SW 1271 (cell line): ENCODE measurements at regions not wholly inside any gene's neighbourhood (a gene's known extent, or its start where the extent isn't known, plus 50 kb on each side); places are given as distances from the start of the nearest gene placed in this dataset.
"Not testable (repeated sequence)": the region's sequence is repeated elsewhere in the genome, so short reads cannot be mapped to it uniquely, and the experiment has no call there.

Experiments
- DNase-seq, 2 experiments: peaks; one replicate each; lab custom pipeline; 2025; lab: John Stamatoyannopoulos, UW

- DNase-seq, result no peak
These were observed 343.4 kb downstream of the GPD2 start for GRCh38 chr2:156779416-156780120.

GRCh38 chr2:156781677-156782076 lies 345.5 kb downstream of the GPD2 start:
- not testable (repeated sequence) for DNase-seq

- DNase-seq, result no peak
These were observed 348.0 kb downstream of the GPD2 start for GRCh38 chr2:156784020-156784701.

- DNase-seq, result no peak
These were observed 351.3 kb downstream of the GPD2 start for GRCh38 chr2:156787517-156787916.

GRCh38 chr2:156790343-156791037 lies 354.3 kb downstream of the GPD2 start:
- DNase-seq, result no peak

GRCh38 chr2:156792242-156792840 lies 356.2 kb downstream of the GPD2 start:
- no peak for DNase-seq

- no peak for DNase-seq
These were observed 361.7 kb downstream of the GPD2 start for GRCh38 chr2:156797832-156798231.

- DNase-seq, result no peak
These were observed 364.0 kb downstream of the GPD2 start for GRCh38 chr2:156800065-156800653.

GRCh38 chr2:156800781-156801361 lies 364.7 kb downstream of the GPD2 start:
- DNase-seq, result no peak

- DNase-seq, result no peak
These were observed 367.1 kb downstream of the GPD2 start for GRCh38 chr2:156803243-156803642.

- DNase-seq, result no peak
These were observed 367.8 kb downstream of the GPD2 start for GRCh38 chr2:156803967-156804366.

GRCh38 chr2:156810094-156810493 lies 373.9 kb downstream of the GPD2 start:
- no peak for DNase-seq

GRCh38 chr2:156812496-156812895 lies 376.3 kb downstream of the GPD2 start:
- no peak for DNase-seq

- DNase-seq, result no peak
These were observed 381.3 kb downstream of the GPD2 start for GRCh38 chr2:156817430-156817829.

GRCh38 chr2:156818221-156818620 lies 382.0 kb downstream of the GPD2 start:
- no peak for DNase-seq

GRCh38 chr2:156818944-156819343 lies 382.8 kb downstream of the GPD2 start:
- no peak for DNase-seq

GRCh38 chr2:156826341-156826933 lies 390.3 kb downstream of the GPD2 start:
- DNase-seq, result no peak

GRCh38 chr2:156834431-156834830 lies 398.3 kb downstream of the GPD2 start:
- no peak for DNase-seq

GRCh38 chr2:156837635-156838370 lies 401.6 kb downstream of the GPD2 start:
- DNase-seq, result no peak

GRCh38 chr2:156841321-156841720 lies 405.1 kb downstream of the GPD2 start:
- no peak for DNase-seq
